NCI-H510A treated with DMSO at 0.1 percent for 48 hours (cell line): ENCODE measurements at regions not wholly inside any gene's neighbourhood (a gene's known extent, or its start where the extent isn't known, plus 50 kb on each side); places are given as distances from the start of the nearest gene placed in this dataset.

ENCODE experiments used
- DNase-seq: peaks from one replicate; lab custom pipeline; 2025; lab: John Stamatoyannopoulos, UW

DNA sequence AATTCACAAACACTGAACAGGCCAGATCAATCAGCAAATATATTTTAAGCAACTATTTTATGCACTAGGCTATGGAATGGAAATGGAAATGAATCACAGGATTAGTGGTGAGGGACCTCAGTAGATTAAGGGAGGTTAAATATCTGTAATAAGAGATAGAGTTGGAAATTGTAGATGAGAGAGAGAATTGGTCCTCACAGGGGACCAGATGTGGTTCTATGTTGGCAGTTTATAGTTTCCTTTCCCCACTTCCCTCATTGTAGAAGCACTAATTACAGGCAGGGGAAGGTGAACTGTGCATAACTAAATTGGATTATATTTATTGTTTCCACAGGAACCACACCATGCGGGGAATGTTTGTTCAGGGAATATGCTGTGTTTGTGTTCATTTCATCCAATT is 496.2 kb downstream of the ARHGEF28 start:
- no peak for DNase-seq

DNA sequence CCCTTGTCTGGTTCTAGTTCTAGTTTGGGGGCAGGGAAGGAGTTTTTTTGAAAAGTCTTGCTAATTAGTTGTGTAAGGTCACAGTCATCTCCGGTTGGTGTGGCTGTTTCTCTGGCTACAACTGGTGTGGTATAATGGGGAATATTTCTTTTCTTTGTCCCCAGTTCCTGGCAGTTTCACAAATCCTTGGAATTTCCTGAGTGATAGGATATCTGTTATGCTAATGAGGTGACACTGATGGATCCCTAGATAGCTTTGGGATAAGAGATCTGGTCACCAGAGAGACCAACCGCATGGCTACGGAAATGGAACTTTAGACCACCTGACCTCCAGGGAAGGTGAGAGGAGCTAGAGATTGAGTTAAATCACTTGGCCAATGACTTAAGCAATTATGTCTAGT is 494.6 kb downstream of the ARHGEF28 start:
- no peak for DNase-seq

DNA sequence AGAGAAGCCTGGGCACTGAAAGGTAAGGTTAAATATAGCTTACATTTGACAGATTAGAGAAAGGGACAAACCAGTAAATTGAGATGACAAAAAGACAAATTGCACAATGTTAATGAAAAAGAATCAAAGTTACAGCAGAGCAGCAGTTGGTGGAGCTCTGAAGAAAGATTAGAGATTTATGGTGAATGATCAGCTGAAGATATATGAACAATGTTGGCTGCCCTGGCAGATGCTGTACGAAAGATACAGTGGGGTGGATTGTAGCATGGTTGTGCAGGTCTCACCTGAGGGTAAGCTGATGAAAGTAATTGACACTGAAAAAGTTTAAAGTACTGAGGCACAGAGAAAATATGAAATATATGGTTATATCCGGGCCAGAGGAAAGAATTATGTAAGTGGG is 492.1 kb downstream of the ARHGEF28 start:
- no peak for DNase-seq

DNA sequence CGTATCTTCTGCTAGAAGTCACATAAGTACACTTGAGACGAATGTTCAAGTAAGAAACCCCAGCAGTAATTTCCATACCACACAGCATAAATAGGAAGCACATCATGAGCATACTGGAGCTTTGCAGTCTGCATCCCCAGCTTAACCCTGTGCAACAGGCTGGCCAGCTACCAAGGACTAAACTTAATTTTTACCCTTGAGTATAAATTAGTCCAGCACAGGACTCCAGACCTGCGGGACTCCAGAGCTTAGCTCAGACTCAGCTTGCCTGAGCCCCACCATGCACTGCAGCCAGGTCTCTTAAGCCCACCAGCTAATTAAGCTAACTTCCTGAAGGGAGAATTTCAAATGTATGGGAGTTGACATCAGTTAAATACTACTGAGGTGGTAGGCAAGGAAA is 491.0 kb downstream of the ARHGEF28 start:
- no peak for DNase-seq

DNA sequence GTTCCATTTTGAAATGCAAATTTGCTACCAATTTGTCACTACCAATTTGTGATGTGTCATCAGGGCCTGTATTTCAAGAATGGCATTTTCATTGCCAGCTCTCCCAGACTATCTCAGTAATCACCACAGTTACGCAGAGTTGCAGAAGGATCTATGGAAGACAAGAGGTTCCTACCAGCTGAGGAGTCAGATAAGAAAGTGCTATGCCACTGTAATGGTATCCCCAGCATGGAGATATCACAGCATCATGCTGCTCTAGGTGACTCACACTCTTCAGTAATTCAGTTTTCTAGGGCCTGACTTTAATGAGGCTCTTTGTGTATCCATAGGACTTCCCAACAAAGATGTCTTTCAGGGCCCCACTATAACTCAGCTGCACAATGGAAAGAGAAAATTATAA is 490.3 kb downstream of the ARHGEF28 start:
- DNase-seq: no peak

DNA sequence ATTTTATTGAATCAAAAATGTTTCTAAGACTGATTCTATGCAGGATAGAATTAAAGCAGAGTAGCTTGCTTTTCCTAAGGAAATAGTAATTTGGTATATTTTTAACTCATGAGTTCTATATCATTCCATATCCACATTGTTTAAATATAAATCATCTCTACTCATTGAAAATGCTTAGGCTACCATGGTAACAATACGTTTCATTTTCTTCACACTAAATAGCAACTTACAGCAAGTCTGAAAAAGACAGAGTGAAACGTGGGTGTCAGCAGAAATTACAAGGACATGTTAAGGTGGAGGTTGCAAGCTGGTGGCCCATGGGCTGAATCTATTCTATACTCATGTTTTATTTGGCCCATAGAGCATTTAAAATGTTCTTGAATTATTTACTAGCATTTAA is 487.9 kb downstream of the ARHGEF28 start:
- DNase-seq: no peak

DNA sequence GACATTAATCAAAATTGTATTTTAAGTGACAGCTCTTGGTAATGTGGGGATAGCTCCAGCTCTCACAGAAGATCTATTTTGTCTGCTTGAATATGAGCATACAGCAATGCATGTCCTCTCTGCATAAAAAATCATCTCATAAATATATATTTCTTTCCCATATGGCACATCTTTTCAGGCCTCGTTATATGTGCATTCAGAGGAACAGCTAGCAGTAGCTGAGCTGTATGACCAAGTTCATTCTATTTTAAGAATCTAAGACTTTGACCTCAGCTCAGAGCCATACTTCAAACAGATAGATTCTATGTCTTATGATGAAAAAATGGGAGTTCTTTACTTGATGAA is 487.2 kb downstream of the ARHGEF28 start:
- no peak for DNase-seq

DNA sequence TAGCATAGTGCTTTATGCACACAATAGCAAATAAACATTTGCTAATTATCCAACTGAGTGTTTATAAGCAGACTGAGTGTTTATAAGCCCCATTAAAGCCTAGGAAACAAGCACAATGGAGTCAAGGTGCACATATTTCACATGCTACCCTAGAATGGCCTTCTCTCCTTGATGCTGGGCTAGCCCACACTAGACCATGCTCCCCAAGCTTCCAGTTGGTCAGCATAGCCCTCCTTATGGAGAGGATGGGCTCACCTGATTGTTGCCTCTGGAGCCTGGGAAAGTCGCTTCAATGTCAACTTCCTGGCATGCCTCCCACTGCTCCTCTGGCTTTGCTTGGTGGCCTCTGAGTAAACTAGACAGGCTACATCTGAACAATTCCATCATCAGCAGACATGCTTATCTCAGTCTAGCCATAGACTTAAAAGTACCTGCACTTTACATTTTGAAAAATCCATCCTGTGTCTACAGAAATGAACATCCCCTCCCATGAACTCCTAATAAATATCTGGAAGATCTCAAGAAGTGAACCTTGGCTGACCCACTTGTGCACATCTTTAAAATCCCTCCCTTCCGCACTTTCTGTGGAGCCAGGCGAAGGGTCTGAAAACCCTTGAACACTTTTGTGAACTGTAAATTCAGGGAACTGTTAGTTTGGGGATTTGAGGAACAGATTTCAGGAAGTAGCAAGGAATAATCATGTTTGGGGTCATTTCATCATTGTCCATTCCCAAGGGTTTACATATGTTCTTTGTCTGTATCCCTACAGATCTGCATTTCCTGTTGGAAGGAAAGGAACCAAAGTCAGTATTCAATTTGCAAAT is 486.6 kb downstream of the ARHGEF28 start:
- DNase-seq: no peak

DNA sequence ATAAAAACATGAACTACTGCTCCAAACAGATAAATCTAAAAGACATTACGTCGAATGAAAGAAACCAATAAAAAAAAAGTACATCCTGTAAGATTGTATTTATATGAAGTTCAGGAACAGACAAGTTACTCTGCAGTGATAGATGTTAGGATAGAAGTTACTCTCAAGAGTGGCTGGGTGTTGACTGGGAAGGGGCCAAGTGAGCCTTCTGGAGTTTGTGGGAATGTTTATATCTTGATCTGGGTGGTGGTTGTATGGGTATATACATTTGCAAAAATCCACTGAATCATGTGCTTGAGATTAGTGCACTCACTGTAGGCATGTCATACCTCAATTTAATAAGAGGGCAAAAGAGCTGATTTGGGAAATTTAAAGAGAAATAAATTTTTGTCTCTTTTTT is 485.8 kb downstream of the ARHGEF28 start:
- DNase-seq: no peak

DNA sequence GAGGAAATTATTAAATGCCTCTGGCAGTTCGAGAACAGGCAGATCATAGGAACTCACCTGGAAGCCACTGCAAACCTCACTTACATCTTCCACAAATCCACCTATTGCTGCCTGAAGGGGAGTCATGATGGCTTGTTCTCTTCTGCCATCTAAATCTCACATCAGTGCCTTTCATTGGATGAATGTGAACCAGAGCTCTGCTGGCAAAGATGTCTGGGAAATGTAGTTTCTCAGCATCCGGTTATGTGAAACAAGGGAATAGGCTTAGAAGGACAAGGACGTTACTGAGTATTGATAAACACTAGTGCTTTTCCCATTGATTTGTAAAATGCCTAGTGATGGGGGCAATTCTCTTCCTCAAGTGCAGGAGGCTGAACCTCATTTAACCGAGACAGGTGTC is 483.3 kb downstream of the ARHGEF28 start:
- no peak for DNase-seq

DNA sequence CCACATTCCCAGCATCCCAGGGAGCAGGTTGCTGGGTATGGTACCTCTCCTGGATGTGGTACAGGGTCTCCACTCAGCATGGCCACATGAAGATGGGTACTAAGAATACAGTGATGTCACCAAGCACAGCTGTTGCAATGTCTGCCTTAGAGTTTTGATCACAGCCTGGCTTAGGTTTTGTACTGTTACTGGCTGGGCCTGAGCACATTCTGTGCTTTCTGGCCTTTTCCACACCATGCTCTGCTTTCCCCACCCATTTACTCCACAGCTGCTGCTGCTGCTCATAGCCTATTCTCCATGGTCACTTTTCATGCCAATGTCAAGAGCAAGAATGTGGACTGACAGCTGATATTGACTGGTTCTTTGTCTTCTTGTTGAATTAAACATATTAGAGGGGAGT is 481.9 kb downstream of the ARHGEF28 start:
- no peak for DNase-seq

DNA sequence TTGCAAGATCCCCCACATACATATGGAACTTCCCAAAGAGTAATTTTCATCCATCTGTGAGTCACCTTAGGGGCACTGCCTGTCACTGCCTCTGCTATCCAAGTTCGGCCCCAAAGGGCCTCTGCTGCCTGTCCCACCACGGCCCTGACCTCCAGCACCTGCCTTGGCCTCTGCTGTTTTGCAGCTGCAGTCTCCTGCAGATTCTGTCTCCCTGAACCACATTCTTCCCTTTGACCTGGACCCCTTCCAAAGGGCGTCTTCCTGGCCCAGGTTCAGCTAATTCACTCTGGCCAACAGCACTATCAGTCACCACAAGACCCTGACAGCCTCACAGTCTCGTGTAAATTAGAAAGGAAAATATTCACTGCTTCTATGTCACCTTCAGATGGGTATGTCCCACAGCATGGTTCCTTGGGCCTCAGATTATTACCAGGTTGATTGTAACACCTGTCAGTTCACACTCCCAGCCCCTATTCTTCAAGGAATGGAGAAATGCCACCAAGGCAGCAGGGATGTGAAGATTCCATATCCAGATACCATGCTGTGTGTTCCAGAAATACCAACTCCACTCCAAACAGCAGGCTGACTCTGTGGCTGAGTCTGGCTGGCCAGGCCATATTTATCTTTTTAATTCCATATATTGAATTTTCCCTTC is 479.3 kb downstream of the ARHGEF28 start:
- no peak for DNase-seq

DNA sequence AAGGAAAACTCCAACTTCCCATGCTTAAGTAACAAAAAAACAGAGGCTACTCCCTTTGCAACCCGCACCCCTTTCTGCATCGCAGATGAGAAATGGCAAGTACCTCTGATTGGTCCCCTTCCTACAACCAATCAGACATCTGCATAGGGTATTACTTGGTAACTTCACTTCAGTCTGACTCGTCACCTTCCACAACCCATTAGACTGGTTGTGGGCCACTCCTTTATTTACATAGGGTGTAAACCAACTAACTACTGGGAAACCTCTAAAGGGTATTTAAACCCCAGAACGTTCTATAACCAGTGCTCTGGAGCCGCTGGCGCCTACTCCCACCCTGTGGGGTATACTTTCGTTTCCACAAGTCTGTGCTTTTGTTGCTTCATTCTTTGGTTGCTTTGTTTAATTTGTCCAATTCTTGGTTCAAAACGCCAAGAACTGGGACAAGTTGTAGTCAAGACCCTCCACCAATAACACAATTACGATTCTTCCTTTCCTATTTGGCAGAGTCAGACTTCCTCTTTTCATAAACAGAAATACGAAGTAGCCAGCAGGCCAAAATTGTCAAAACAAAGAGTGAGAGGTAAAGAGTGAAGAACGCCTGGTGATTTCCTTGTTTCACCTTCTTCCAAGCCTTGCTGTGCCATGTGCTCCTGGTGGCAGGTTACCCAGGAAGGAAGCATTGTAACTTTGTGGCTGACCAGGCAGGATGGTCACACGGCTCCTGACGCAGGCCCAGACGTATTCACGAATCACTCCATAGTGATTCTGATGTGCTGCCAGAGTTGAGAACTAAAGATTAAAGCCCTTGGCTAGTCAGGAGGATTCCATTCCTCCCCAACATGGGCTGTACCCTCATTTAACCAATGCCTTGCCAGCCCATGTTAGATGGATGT is 477.4 kb downstream of the ARHGEF28 start:
- no peak for DNase-seq

DNA sequence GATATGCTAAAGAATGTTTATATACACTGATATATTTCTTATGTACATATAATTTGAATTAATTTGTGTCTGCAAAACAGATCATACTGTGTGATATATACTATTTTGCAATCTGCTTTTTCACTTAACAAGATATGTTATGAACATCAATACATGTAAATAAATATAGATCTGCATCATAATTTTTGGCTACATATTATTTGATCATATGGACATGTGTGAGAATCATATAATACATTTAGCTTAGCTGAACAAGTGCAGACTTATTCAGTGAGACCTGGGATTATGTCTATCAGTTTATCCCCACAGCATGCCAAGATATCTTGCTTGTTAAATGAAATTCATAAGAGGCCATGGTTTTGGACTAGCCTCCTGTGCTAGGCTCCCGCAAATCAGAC is 474.3 kb downstream of the ARHGEF28 start:
- DNase-seq: no peak

DNA sequence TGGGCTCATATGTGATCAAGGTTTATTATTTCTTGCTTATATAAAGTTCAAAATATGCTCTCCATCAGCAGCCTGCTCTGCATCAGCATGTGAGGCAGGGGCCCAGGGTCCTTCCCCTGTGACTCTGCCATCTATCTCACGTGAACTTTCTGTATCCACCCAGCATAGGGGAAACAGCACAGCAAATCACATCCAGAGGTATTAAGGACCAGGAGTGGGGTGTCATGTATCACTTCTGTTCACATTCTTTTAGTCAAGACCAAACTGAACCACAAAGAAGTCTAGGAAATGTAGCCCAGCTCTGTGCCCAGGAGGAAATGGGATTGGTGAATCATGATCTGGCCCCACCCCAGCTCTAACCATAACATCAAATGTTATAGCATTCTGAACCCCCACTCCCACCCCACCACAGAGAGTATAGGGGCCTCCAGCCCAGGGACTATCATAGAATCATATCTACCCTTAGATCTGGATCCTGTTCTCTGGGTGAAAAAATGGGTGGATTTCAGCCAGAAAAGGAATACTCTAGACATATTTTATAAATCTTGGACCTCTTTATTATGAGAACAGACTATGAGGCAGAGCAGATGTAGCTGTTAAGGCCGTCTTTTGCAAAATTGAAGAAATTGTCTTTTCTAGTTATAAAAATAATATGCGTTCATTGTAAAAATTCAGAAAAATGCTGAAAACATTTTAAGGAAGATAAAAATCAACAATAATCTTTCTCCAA is 473.7 kb downstream of the ARHGEF28 start:
- no peak for DNase-seq

DNA sequence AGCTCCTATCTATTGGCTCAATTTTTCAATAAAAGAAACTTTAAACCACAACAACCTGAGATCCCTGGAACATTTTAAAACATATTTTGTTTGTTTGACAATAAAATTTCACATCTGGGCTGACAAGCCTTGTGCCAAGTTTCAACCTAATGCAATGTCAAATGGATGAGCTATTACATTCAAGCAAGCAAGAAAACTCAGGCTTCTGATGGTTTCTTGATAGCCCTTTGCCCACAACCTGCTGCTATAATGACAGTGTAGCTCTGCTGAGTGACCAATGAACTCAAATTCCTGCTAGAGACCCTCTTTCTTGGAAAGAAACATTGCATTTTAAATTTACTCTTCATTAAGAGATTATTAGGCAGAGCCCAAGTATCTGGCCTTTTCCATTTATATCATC is 472.9 kb downstream of the ARHGEF28 start:
- DNase-seq: no peak

DNA sequence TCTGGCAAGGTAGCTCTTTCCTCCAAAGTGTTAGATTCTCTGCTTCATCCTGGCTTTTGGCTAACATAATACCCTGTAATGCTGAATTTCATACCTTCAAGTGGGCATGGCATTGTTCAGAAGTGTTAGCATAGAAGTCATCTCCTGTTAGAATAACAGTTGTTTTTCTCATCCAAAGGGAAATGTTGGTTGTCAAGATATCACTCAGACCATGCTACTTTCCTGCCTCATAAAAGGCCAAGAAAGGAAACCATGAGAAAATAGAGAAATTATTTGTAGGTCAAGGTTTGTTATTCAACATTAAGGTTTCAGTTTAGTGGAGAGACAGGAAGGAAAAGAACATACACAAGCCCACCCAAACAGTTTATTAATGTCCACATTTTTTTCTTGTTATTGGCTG is 472.5 kb downstream of the ARHGEF28 start:
- no peak for DNase-seq

DNA sequence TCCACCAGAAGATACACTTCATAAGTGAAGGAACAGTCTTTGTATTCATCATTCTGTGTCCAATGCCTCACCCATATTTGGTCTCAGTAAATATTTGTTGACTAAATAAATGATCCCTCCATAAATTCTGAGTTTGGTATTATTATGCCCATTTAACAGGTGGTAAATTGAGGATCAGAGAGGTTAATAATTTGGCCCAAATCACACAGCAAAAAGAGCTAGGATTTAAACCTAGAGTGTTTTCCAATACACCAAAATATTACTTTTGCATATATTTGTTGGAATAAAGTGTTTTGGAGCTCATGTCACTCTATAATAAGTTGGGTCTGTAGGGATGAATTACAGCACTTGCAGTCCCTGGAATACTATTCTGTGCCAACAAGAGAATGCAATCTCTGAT is 470.3 kb downstream of the ARHGEF28 start:
- DNase-seq: no peak

DNA sequence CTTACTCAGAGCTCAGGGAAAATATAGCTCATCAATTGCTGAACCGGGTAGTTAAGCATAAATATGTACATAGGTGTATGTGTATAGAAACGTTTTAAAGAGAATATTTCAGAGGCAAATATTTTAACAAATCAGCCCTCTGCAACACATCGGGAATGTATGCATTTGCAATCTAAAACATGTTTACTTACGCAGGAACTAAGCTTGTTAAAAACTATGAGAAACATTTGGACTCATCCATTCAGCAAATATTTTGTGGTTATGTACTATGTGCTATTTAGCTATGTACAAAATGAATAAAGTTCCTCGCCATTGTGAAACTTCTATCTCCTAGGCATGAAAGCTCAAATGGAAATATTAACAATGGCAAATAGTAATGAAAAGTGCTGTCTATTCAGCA is 469.9 kb downstream of the ARHGEF28 start:
- no peak for DNase-seq

DNA sequence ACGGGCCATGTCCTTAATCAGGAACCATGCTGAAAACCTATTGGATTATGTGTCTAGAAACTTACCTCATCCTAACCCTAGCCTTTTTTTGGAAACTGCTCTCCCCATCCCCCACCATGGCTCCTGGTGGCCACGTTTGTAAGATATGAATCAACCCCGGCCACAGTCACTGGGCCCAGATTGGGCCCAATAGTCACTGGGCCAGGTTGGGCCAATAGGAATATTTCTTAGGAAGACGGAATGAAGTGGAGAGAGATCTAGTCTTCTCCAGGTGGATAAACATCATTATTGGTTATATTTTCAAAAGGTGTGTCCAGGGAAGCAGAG is 468.7 kb downstream of the ARHGEF28 start:
- DNase-seq: no peak

DNA sequence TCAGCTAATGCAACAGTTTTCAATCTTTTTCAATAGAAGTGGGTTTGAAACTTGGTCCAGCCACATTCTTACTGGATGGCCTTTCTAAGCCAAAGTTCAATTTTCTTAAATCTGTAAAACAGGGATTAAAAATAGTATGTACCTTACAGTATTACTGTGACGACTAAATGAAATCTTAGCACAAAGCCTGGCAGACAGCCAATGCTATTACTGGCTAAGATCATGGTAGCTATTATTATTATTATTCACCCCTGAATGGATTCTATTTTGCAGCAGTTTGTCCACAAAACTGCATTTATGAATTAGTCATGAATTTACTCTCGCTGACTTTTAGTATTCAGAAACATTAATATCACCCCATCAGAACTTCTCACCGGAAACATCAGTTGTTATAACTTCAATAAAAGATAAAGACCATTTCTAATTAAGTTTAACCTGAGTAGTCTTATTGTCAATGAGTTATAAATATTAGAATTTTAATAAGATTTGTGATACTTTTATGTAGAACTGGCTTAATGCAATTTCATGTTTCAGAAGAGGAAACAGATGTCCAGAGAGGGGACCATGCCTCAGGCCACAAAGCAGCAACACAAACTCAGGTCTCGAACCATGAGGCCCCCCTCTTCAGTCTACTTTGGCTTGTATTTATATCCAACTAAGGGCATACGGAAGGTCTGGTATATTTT is 468.2 kb downstream of the ARHGEF28 start:
- DNase-seq: no peak

DNA sequence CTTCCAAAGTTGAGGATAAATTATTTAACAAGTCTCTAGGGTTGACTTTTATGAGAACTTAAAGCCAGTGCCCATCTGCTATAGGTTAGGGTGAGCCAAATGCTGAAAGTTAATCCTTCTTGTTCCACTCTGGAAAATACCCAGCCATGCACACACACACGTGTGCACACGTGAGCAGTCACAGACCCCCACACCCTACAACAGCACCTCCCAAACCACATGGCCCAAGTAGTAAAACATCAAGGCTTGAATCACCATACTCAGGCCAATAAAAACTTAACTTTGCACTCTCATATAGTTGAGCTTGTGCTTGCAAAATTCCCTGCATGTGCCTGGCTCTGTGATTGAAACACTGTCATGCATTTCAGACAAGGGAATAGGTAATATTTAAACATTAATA is 467.6 kb downstream of the ARHGEF28 start:
- DNase-seq: no peak
